Fibroblast of lung (primary cell): ENCODE measurements at regions not wholly inside any gene's neighbourhood (a gene's known extent, or its start where the extent isn't known, plus 50 kb on each side); places are given as distances from the start of the nearest gene placed in this dataset.

Source experiments
- CTCF ChIP-seq, 2 donors: IDR thresholded peaks in 1 of 2; conservative IDR thresholded peaks in 1 of 2; 1 replicate in 1 of 2; 2 replicates in 1 of 2; pipeline ENCODE4 v1.5.1; 2011 to 2012; ENCODE audit warnings: low read length in 2 of 2, control low read depth in 1 of 2, inconsistent platforms in 1 of 2, low read depth in 1 of 2, mild to moderate bottlenecking in 1 of 2
- EZH2 ChIP-seq: IDR thresholded peaks from 2 replicates; pipeline ENCODE4 v1.5.1; 2012; ENCODE audit warnings: low read length, control low read depth, mild to moderate bottlenecking; ENCODE audit errors: missing control alignments

GRCh38 chr5:57651127-57651526 is 168.5 kb upstream of the ACTBL2 start:
- no peak for TF ChIP-seq CTCF (conservative IDR thresholded peaks at IDR 0.05 in 1 of 2, IDR thresholded peaks at IDR 0.05 in 1 of 2; ENCODE audit: low read depth in 1 of 2, low read length in 2 of 2)
- TF ChIP-seq EZH2: no peak
